ENCODE measurements at regions not wholly inside any gene's neighbourhood (a gene's known extent, or its start where the extent isn't known, plus 50 kb on each side); places are given as distances from the start of the nearest gene placed in this dataset.
"Not testable (repeated sequence)": the region's sequence is repeated elsewhere in the genome, so short reads cannot be mapped to it uniquely, and the experiment has no call there.

DNA sequence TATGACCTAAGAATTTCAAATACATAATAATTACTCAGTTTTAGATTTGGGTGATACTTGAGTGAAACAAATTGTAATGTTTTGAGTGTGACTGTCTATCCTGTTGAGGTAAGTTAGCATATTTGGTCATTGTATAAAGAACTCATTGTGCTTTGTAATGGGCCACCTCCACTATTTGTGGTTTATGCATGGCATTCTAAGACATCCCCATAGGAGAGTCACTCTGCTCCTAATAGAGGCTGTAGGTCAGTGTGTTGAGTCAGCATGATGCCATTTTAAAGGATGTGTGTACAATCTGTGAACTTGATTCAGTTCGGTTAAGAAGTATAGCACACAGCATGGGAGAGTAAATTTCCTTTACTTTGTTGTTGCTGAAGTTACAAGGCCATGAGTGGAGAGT is 1112.4 kb downstream of the JRKL start:
- H3K4me1 Mint-ChIP-seq, result no peaks in the 10 kb centered on the region
- no peaks in the 10 kb centered on the region for H3K27me3 Mint-ChIP-seq
- DNase-seq, result no peak
- H3K36me3 Mint-ChIP-seq (ENCODE audit: low read depth), result no peaks in the 10 kb centered on the region
- ChIA-PET CTCF (no interaction called here), POLR2A (no interaction called here)
- peaks cover 5% of the 10 kb centered on the region for H3K9me3 Mint-ChIP-seq
- H3K4me3 Mint-ChIP-seq, result no peak overlapping the region
- no peak overlapping the region for H3K27ac Mint-ChIP-seq

DNA sequence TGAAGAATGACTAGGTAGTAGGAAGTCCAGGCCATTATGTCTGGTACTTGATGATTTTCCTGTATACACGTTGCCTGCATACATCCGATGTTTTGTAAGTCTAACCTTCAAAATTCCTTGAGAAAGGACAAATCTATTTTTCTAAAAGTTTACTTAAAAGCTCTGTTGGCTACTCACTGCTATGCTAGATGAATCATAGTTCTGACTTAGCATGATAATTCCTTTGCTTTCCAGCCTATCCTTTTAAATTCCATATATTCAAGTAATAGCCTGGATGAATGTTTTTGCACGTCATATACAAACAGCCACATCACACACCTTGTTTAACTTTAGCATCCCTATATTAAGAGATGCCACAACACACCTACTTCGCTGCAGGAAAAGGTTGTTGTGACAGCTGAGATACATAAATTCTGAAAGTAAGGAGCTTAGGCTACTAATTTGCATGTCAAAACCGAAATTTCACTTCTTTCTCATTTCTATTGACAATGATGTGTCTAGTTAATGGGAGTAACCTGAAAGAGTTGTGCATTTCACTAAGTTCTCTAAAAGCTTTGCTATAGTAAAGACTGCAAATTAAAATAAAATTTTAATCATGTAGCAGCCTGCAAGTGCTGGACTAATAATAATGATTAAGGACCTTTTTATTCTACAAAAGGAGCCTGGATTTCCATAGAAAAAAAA is 1116.4 kb downstream of the JRKL start:
- Mint-ChIP-seq H3K4me3 (no peak overlapping the region), H3K36me3 (ENCODE audit: low read depth) (no peaks in the 10 kb centered on the region), H3K27me3 (no peaks in the 10 kb centered on the region), H3K9me3 (peaks cover 15% of the 10 kb centered on the region), H3K4me1 (no peaks in the 10 kb centered on the region), H3K27ac (no peak overlapping the region)
- ChIA-PET CTCF (interaction anchor here (0.6 kb wide), 1 partner anchor 297 kb away, joined by 3 read pairs; no protein-coding TSS in a partner anchor), POLR2A (no interaction called here)
- no peak for DNase-seq

DNA sequence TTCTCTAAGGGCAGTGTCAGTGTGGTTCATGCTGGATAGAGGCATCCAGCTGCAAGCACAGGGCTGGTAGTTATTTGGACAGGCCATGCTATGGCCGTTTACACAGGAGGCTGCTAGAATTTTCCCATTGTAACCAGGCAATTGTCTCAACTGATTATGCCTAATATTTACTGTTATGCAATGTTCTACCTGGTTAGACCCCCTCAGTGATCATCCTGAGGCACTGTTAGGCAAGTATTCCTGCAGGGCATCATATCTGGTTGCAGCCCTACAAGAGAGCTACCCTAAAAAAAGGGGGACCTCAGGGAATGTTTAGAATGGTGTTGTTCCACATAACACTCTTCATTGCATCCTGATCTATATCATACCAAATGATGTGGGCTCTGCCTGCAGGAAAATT is 1124.6 kb downstream of the JRKL start:
- H3K4me3 Mint-ChIP-seq, result no peak overlapping the region
- no peaks in the 10 kb centered on the region for H3K27me3 Mint-ChIP-seq
- H3K9me3 Mint-ChIP-seq, result peaks cover 12% of the 10 kb centered on the region
- ChIA-PET CTCF (no interaction called here), POLR2A (no interaction called here)
- no peaks in the 10 kb centered on the region for H3K4me1 Mint-ChIP-seq
- no peak overlapping the region for H3K27ac Mint-ChIP-seq
- DNase-seq, result no peak
- no peaks in the 10 kb centered on the region for H3K36me3 Mint-ChIP-seq (ENCODE audit: low read depth)

DNA sequence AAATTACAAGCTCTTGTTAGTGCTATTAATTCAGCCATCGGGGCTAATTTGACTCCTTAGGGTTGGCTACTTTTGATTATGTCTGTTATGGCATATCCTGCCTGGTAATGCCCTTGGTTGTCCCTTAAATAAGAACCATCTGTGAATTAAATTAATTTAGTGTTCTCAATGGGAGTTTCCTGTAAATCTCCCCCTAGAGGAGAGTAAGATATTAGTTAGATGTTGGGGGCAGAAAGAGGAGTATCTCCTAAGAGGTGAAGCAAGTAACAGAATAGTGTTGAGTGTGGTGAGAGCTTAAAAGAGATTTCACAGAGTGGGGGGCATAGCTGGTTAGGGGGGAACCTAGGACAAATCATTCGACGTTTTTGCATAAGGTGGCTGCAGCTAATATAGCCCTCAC is 1126.9 kb downstream of the JRKL start:
- Mint-ChIP-seq H3K27ac (no peak overlapping the region), H3K4me1 (no peaks in the 10 kb centered on the region), H3K4me3 (no peak overlapping the region), H3K9me3 (peaks cover 11% of the 10 kb centered on the region), H3K27me3 (no peaks in the 10 kb centered on the region), H3K36me3 (ENCODE audit: low read depth) (no peaks in the 10 kb centered on the region)
- CTCF ChIA-PET, result interaction anchor here (0.8 kb wide), 1 partner anchor 52 kb away, joined by 3 read pairs; no protein-coding TSS in a partner anchor
- no peak for DNase-seq
- POLR2A ChIA-PET, result no interaction called here

DNA sequence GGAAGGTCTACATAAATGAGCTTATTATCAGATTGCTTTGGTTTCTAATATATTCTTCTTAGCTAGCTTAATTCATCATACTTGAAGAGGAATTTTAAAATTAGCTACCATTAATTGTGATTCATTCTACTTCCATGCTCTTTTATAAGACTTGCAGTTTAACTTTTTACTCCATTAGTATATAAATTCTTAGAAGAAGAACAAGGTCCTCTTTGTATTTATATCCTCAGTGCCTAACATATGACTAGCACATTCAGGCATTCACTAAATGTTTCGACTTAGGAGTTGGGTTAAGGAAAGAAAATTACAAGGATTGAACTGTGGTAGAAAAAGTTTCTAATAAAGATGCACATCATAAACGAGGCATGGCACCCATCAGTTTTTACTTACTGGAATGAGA is 1135.5 kb downstream of the JRKL start:
- POLR2A ChIA-PET, result no interaction called here
- no peak overlapping the region for H3K27ac Mint-ChIP-seq
- peaks cover 2% of the 10 kb centered on the region for H3K9me3 Mint-ChIP-seq
- CTCF ChIA-PET, result no interaction called here
- H3K27me3 Mint-ChIP-seq, result no peaks in the 10 kb centered on the region
- DNase-seq, result no peak
- no peaks in the 10 kb centered on the region for H3K4me1 Mint-ChIP-seq
- H3K36me3 Mint-ChIP-seq (ENCODE audit: low read depth), result no peaks in the 10 kb centered on the region
- H3K4me3 Mint-ChIP-seq, result no peak overlapping the region

DNA sequence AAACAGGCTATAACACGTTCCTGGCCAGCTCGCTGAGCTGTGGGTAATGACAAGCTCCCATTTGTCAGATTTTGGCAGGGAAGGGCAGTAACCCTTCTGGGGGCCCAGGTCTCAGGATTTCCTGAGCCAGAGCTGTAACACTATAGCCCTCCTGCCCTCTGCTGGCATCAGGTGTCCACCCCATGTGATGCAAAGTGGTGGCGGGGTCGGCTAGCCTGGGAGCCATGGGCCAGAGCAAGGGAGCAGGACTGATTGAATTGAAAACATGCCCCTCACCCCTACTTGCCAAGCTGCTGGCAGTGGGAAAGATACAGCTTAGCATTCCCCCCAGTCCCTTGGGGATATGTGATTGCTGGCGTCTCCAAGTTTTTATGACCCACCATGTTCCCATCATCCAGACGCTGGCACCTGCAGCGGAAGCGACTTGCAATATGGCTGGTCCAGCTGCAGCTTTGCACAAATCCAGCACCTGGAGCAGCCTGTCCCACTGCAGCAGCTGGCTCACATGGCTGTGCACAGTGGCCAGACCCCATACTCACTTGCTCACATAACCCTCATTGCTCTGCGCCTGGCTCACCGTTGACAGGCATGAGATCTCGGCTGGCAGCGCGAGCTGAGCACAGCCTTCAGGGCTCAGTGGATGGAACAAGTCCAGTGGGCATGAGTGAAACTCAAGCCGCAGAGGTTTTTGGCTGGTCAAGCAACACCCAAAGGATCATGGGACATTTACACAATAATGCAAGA is 1147.8 kb downstream of the JRKL start:
- no peaks in the 10 kb centered on the region for H3K36me3 Mint-ChIP-seq (ENCODE audit: low read depth)
- DNase-seq, result no peak
- no peaks in the 10 kb centered on the region for H3K4me1 Mint-ChIP-seq
- H3K27me3 Mint-ChIP-seq, result no peaks in the 10 kb centered on the region
- no peak overlapping the region for H3K4me3 Mint-ChIP-seq
- POLR2A ChIA-PET, result no interaction called here
- H3K9me3 Mint-ChIP-seq, result peaks cover 9% of the 10 kb centered on the region
- H3K27ac Mint-ChIP-seq, result no peak overlapping the region
- CTCF ChIA-PET, result no interaction called here

DNA sequence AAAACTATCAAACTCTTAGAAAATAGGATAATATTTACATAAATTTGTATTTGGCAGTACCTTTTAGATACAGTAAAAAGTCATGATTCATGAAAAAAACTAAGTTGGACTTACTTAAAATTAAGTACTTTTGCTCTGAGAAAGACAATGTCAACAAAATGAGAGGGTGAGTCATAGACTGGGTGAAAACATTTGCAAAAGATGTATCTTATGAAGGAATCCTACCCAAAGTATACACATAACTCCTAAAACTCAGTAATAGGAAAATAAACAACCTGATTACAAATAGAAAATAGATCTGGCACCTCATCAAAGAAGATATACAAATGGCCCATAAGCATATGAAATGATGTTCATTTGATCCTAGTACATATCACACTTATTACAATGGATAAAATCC is 1154.6 kb downstream of the JRKL start:
- H3K4me3 Mint-ChIP-seq, result no peak overlapping the region
- POLR2A ChIA-PET, result no interaction called here
- no peak overlapping the region for H3K27ac Mint-ChIP-seq
- DNase-seq, result no peak
- CTCF ChIA-PET, result no interaction called here
- H3K4me1 Mint-ChIP-seq, result no peaks in the 10 kb centered on the region
- H3K9me3 Mint-ChIP-seq, result peaks cover 11% of the 10 kb centered on the region
- no peaks in the 10 kb centered on the region for H3K27me3 Mint-ChIP-seq
- H3K36me3 Mint-ChIP-seq (ENCODE audit: low read depth), result no peaks in the 10 kb centered on the region

DNA sequence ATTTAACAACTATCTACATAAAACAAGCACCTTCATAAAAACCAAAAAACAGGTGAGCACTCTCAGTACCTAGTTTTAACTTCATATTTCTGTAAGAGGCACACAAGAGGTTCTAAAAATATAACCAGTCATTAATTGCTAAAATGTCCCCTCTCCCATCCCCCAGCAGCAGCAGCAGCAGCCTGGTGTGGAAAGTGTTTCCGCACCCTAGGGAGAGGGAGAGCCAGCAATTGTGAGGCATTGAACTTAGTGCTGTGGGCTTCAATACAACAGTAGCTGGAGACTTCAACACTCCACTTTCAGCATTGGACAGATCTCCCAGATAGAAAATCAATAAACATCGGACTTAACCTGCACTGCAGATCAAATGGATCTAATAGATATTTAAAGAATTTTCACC is 1158.5 kb downstream of the JRKL start:
- H3K27me3 Mint-ChIP-seq, result no peaks in the 10 kb centered on the region
- CTCF ChIA-PET, result no interaction called here

DNA sequence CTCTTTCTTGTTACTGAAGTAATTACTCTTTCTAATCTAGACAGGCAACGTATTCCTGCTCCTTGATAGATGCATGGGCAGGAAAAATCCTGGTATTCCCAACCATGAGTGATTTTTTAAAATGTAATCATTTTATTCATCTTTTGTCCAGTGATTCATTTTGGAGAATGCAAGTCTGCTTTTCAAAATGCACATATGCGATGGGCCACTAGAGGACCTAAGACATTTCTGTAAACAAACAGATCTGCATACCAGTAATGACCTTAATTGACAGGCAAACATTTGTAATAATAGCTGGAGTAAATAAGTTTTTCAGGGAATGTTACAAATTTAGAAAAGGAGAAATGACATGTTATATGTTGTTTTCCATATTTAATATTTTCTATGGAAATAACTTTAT is 1167.6 kb downstream of the JRKL start:
- ChIA-PET CTCF (interaction anchor here (0.6 kb wide), 1 partner anchor 1592 kb away, joined by 4 read pairs; no protein-coding TSS in a partner anchor), POLR2A (no interaction called here)
- no peaks in the 10 kb centered on the region for H3K36me3 Mint-ChIP-seq (ENCODE audit: low read depth)
- no peak overlapping the region for H3K27ac Mint-ChIP-seq
- no peak overlapping the region for H3K4me3 Mint-ChIP-seq
- DNase-seq, result no peak
- no peaks in the 10 kb centered on the region for H3K4me1 Mint-ChIP-seq
- no peaks in the 10 kb centered on the region for H3K27me3 Mint-ChIP-seq
- no peaks in the 10 kb centered on the region for H3K9me3 Mint-ChIP-seq

More for the DNA sequence above, 1158.5 kb downstream of the JRKL start:
- Mint-ChIP-seq H3K4me1 (no peaks in the 10 kb centered on the region), H3K4me3 (no peak overlapping the region), H3K36me3 (ENCODE audit: low read depth) (no peaks in the 10 kb centered on the region), H3K27ac (no peak overlapping the region), H3K9me3 (no peaks in the 10 kb centered on the region)
- POLR2A ChIA-PET, result no interaction called here
- DNase-seq, result no peak

DNA sequence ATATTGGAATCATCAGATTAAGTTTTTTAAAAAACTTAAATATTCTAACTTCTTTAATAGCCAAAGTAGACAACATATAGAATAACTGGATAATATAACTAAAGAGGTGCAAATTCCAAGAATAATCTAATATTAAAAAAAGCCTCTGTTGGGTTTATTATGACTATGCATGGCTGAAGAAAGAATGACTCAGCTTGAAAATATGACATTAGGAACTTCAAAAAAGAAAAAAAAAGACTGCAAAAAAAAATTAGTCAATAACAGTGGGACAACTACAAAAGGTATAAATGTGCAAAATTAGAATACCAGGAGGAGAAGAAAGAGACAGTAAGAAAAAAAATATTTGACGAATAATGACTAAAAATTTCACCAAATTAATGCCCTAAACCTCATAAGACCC is 1178.0 kb downstream of the JRKL start:
- H3K27me3 Mint-ChIP-seq, result no peaks in the 10 kb centered on the region
- POLR2A ChIA-PET, result no interaction called here
- no peaks in the 10 kb centered on the region for H3K4me1 Mint-ChIP-seq
- H3K36me3 Mint-ChIP-seq (ENCODE audit: low read depth), result no peaks in the 10 kb centered on the region
- no peak overlapping the region for H3K4me3 Mint-ChIP-seq
- H3K9me3 Mint-ChIP-seq, result peaks cover 22% of the 10 kb centered on the region
- DNase-seq, result no peak
- CTCF ChIA-PET, result no interaction called here
- no peak overlapping the region for H3K27ac Mint-ChIP-seq

DNA sequence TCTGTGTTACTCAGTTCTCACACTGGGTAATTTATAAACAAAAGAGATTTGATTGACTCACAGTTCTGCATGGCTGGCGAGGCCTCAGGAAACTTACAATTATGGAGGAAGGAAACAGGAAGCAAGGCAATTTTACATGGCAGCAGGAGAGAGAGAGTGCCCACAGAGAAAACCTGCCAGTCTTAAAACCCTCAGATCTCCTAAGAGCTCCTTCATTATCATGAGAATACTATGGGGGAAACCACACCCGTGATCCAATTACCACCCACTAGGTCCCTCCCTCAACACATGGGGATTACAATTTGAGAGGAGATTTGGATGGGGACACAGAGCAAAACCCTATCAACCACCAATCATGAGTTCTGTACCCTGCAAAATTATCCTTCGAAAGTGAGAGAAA is 1180.8 kb downstream of the JRKL start:
- Mint-ChIP-seq H3K4me3 (no peak overlapping the region), H3K27ac (no peak overlapping the region), H3K36me3 (ENCODE audit: low read depth) (no peaks in the 10 kb centered on the region), H3K4me1 (no peaks in the 10 kb centered on the region), H3K27me3 (no peaks in the 10 kb centered on the region), H3K9me3 (peaks cover 22% of the 10 kb centered on the region)
- CTCF ChIA-PET, result no interaction called here
- POLR2A ChIA-PET, result no interaction called here
- no peak for DNase-seq

DNA sequence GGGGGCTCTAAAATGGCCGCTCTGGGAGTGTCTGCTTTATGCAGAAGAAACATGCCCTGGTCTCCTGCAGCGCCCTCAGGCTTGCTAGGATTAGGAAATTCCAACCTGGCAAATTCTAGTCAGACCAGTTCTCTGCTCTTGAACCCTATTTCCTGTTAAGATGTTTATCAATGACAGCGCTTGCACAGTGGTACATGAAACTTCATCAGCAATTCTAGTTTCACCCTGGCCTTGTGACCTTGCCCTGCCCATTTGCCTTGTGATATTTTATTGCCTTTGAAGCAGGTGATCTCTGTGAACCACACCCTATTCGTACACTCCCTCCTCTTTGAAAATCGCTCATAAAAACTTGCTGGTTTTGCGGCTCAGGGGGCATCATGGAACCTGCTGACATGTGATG is 1184.0 kb downstream of the JRKL start:
- H3K27ac Mint-ChIP-seq; POLR2A ChIA-PET; H3K4me1 Mint-ChIP-seq; H3K27me3 Mint-ChIP-seq; H3K4me3 Mint-ChIP-seq; CTCF ChIA-PET; H3K36me3 Mint-ChIP-seq (ENCODE audit: low read depth); DNase-seq: not testable (repeated sequence)
- peaks cover 15% of the 10 kb centered on the region for H3K9me3 Mint-ChIP-seq

DNA sequence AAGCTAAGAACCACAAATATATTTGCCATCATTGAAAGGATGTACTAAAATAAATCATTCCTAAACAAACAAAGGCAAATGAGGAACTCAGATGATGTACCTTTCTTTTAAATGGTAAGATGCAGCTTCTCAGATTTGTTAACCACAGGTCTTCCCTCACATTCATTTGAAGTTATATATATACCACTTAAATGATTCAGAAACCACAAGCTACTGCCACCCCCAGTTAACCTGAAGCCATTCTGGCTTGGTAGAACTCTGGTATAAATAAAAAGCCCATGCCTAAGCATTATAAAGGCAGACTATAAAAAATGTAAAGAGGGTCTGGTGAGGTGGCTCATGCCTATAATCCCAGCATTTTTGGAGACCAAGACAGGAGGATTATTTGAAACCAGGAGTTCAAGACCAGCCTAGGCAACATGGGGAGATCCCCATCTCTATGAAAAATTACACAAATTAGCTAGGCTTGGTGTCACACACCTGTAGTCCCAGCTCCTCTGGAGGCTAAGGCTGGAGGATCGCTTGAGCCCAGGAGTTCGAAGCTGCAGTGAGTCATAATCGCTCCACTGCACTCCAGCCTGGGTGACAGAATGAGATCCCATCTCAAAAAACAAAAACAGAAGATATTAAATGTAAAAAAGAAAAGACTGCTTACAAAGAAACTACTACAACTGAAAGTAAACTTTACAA is 1185.3 kb downstream of the JRKL start:
- peaks cover 5% of the 10 kb centered on the region for H3K9me3 Mint-ChIP-seq
- H3K4me1 Mint-ChIP-seq, result no peaks in the 10 kb centered on the region
- H3K4me3 Mint-ChIP-seq, result no peak overlapping the region
- ChIA-PET CTCF (no interaction called here), POLR2A (no interaction called here)
- no peak overlapping the region for H3K27ac Mint-ChIP-seq
- H3K36me3 Mint-ChIP-seq (ENCODE audit: low read depth), result no peaks in the 10 kb centered on the region
- DNase-seq, result no peak
- no peaks in the 10 kb centered on the region for H3K27me3 Mint-ChIP-seq

Measured in activated CD4-positive, alpha-beta T cell treated with anti-CD3 and anti-CD28 coated beads, Interleukin-2, amount 10 ng/mL, durations not matched to agents 7 days and 5 days (primary cell).